Natural killer cell treated with Interleukin-12 subunit alpha and Interleukin-12 subunit beta and Interleukin-15 and Interleukin-18, amount 100 ng/mL, for 72 hours (primary cell): ENCODE measurements at regions not wholly inside any gene's neighbourhood (a gene's known extent, or its start where the extent isn't known, plus 50 kb on each side); places are given as distances from the start of the nearest gene placed in this dataset.
"Not testable (repeated sequence)": the region's sequence is repeated elsewhere in the genome, so short reads cannot be mapped to it uniquely, and the experiment has no call there.

ENCODE experiments used
- ATAC-seq, 2 donors: fragments of 150-1000 bp; cut with Tn5 transposase in 1 of 2; sonication (Bioruptor Pico), chemical (Tn5 transposase) in 1 of 2; 2 replicates each; pipeline ENCODE4 v1.10.0; 2021
- DNase-seq: peaks from one replicate; pipeline ENCODE4 v3.0.0; 2022; ENCODE audit warnings: low spot score
- H3K27ac Mint-ChIP-seq, 2 donors: 1 replicate in 1 of 2; 2 replicates in 1 of 2; pipeline ENCODE4 v1.8.0; 2022; ENCODE audit warnings: mixed read lengths in 2 of 2, mild to moderate bottlenecking in 1 of 2, moderate library complexity in 1 of 2
- H3K27me3 Mint-ChIP-seq, 2 donors: 1 replicate in 1 of 2; 2 replicates in 1 of 2; pipeline ENCODE4 v1.8.0; 2022; ENCODE audit warnings: mixed read lengths in 2 of 2
- H3K36me3 Mint-ChIP-seq: one replicate; pipeline ENCODE4 v1.8.0; 2022; ENCODE audit warnings: mixed read lengths
- H3K4me1 Mint-ChIP-seq, 2 donors: 1 replicate in 1 of 2; 2 replicates in 1 of 2; pipeline ENCODE4 v1.8.0; 2022; ENCODE audit warnings: low read depth in 2 of 2, mixed read lengths in 2 of 2, mild to moderate bottlenecking in 1 of 2
- H3K4me3 Mint-ChIP-seq: one replicate; pipeline ENCODE4 v1.8.0; 2022; ENCODE audit warnings: mixed read lengths
- H3K9me3 Mint-ChIP-seq: 2 replicates; pipeline ENCODE4 v1.8.0; 2022; ENCODE audit warnings: mixed read lengths

- DNase-seq, result no peak
- H3K4me1 Mint-ChIP-seq, result no peaks in the 10 kb centered on the region
- H3K27me3 Mint-ChIP-seq, result peaks cover 7 to 8% of the 10 kb centered on the region in 2 donors
- H3K36me3 Mint-ChIP-seq, result peaks cover 4% of the 10 kb centered on the region
- no peak overlapping the region for H3K4me3 Mint-ChIP-seq
- H3K27ac Mint-ChIP-seq, result no peak overlapping the region
- no peak for ATAC-seq
- no peaks in the 10 kb centered on the region for H3K9me3 Mint-ChIP-seq
These were observed 478.0 kb downstream of the BTG1 start for GRCh38 chr12:91667694-91668093.

GRCh38 chr12:91663744-91664143, 481.1 kb upstream of the DCN start:
- DNase-seq, result no peak
- Mint-ChIP-seq H3K4me3 (no peak overlapping the region), H3K9me3 (no peaks in the 10 kb centered on the region), H3K27ac (no peak overlapping the region), H3K27me3 (peaks cover 0 to 3% of the 10 kb centered on the region in 2 donors), H3K36me3 (peaks cover under 1% of the 10 kb centered on the region), H3K4me1 (no peaks in the 10 kb centered on the region)
- no peak for ATAC-seq

- H3K4me1 Mint-ChIP-seq, result no peaks in the 10 kb centered on the region
- DNase-seq, result no peak
These were observed 480.7 kb upstream of the DCN start for GRCh38 chr12:91663310-91663709.

GRCh38 chr12:91662021-91662420, 479.4 kb upstream of the DCN start:
- no peak overlapping the region for H3K27ac Mint-ChIP-seq
- peaks cover 0 to 3% of the 10 kb centered on the region in 2 donors for H3K27me3 Mint-ChIP-seq
- H3K4me3 Mint-ChIP-seq, result no peak overlapping the region
- no peaks in the 10 kb centered on the region for H3K36me3 Mint-ChIP-seq
- no peak for DNase-seq
- H3K9me3 Mint-ChIP-seq, result no peaks in the 10 kb centered on the region
- ATAC-seq, result no peak
- H3K4me1 Mint-ChIP-seq, result no peaks in the 10 kb centered on the region

More at GRCh38 chr12:91663310-91663709, 480.7 kb upstream of the DCN start:
- no peak overlapping the region for H3K27ac Mint-ChIP-seq
- H3K9me3 Mint-ChIP-seq, result no peaks in the 10 kb centered on the region
- peaks cover 0 to 3% of the 10 kb centered on the region in 2 donors for H3K27me3 Mint-ChIP-seq
- no peak overlapping the region for H3K4me3 Mint-ChIP-seq
- ATAC-seq, result no peak
- no peaks in the 10 kb centered on the region for H3K36me3 Mint-ChIP-seq

GRCh38 chr12:91657032-91657431, 474.4 kb upstream of the DCN start:
- Mint-ChIP-seq H3K36me3 (no peaks in the 10 kb centered on the region), H3K4me3 (no peak overlapping the region), H3K9me3 (no peaks in the 10 kb centered on the region), H3K27me3 (peaks cover 0 to 5% of the 10 kb centered on the region in 2 donors), H3K27ac (no peak overlapping the region), H3K4me1 (no peaks in the 10 kb centered on the region)
- DNase-seq (no peak), ATAC-seq (no peak)

- Mint-ChIP-seq H3K4me3 (no peak overlapping the region), H3K36me3 (no peaks in the 10 kb centered on the region), H3K4me1 (no peaks in the 10 kb centered on the region), H3K9me3 (no peaks in the 10 kb centered on the region), H3K27ac (no peak overlapping the region), H3K27me3 (peaks cover 0 to 9% of the 10 kb centered on the region in 2 donors)
- DNase-seq, result no peak
- no peak for ATAC-seq
These were observed 473.3 kb upstream of the DCN start for GRCh38 chr12:91655966-91656365.

GRCh38 chr12:91654087-91654486, 471.5 kb upstream of the DCN start:
- no peaks in the 10 kb centered on the region for H3K4me1 Mint-ChIP-seq
- H3K27ac Mint-ChIP-seq, result no peak overlapping the region
- peaks cover 0 to 6% of the 10 kb centered on the region in 2 donors for H3K27me3 Mint-ChIP-seq
- H3K4me3 Mint-ChIP-seq, result no peak overlapping the region
- no peaks in the 10 kb centered on the region for H3K9me3 Mint-ChIP-seq
- ATAC-seq, result no peak
- no peak for DNase-seq
- H3K36me3 Mint-ChIP-seq, result no peaks in the 10 kb centered on the region

GRCh38 chr12:91651728-91652127, 469.1 kb upstream of the DCN start:
- H3K4me1 Mint-ChIP-seq, result no peaks in the 10 kb centered on the region
- no peaks in the 10 kb centered on the region for H3K9me3 Mint-ChIP-seq
- no peak for DNase-seq
- H3K27ac Mint-ChIP-seq, result no peak overlapping the region
- no peaks in the 10 kb centered on the region for H3K36me3 Mint-ChIP-seq
- no peak overlapping the region for H3K4me3 Mint-ChIP-seq
- ATAC-seq, result no peak
- H3K27me3 Mint-ChIP-seq, result peaks cover 15 to 19% of the 10 kb centered on the region in 2 donors

- H3K36me3 Mint-ChIP-seq, result no peaks in the 10 kb centered on the region
- ATAC-seq (no peak), DNase-seq (no peak)
- H3K4me1 Mint-ChIP-seq, result no peaks in the 10 kb centered on the region
- H3K4me3 Mint-ChIP-seq, result no peak overlapping the region
- peaks cover 11 to 18% of the 10 kb centered on the region in 2 donors for H3K27me3 Mint-ChIP-seq
- H3K27ac Mint-ChIP-seq, result no peak overlapping the region
- no peaks in the 10 kb centered on the region for H3K9me3 Mint-ChIP-seq
These were observed 461.1 kb upstream of the DCN start for GRCh38 chr12:91643763-91644162.

- H3K27ac Mint-ChIP-seq, result no peak overlapping the region
- no peaks in the 10 kb centered on the region for H3K4me1 Mint-ChIP-seq
- ATAC-seq, result no peak
- H3K4me3 Mint-ChIP-seq, result no peak overlapping the region
- H3K36me3 Mint-ChIP-seq, result no peaks in the 10 kb centered on the region
- H3K27me3 Mint-ChIP-seq, result peaks cover 0 to 8% of the 10 kb centered on the region in 2 donors
- no peak for DNase-seq
- H3K9me3 Mint-ChIP-seq, result no peaks in the 10 kb centered on the region
These were observed 457.4 kb upstream of the DCN start for GRCh38 chr12:91640021-91640420.

GRCh38 chr12:91639327-91639726, 456.7 kb upstream of the DCN start:
- ATAC-seq, result no peak
- no peak overlapping the region for H3K27ac Mint-ChIP-seq
- H3K4me1 Mint-ChIP-seq, result no peaks in the 10 kb centered on the region
- no peaks in the 10 kb centered on the region for H3K36me3 Mint-ChIP-seq
- no peak overlapping the region for H3K4me3 Mint-ChIP-seq
- no peak for DNase-seq
- no peaks in the 10 kb centered on the region for H3K9me3 Mint-ChIP-seq
- peaks cover 0 to 10% of the 10 kb centered on the region in 2 donors for H3K27me3 Mint-ChIP-seq

GRCh38 chr12:91637789-91638624, 455.4 kb upstream of the DCN start:
- no peaks in the 10 kb centered on the region for H3K4me1 Mint-ChIP-seq
- ATAC-seq (no peak), DNase-seq (no peak)
- no peaks in the 10 kb centered on the region for H3K9me3 Mint-ChIP-seq
- no peak overlapping the region for H3K27ac Mint-ChIP-seq
- H3K27me3 Mint-ChIP-seq, result peaks cover 0 to 10% of the 10 kb centered on the region in 2 donors
- no peaks in the 10 kb centered on the region for H3K36me3 Mint-ChIP-seq
- no peak overlapping the region for H3K4me3 Mint-ChIP-seq

- no peaks in the 10 kb centered on the region for H3K9me3 Mint-ChIP-seq
- peaks cover 0 to 8% of the 10 kb centered on the region in 2 donors for H3K27me3 Mint-ChIP-seq
- DNase-seq (no peak), ATAC-seq (no peak)
- H3K27ac Mint-ChIP-seq, result no peak overlapping the region
- H3K36me3 Mint-ChIP-seq, result no peaks in the 10 kb centered on the region
- no peak overlapping the region for H3K4me3 Mint-ChIP-seq
- no peaks in the 10 kb centered on the region for H3K4me1 Mint-ChIP-seq
These were observed 454.1 kb upstream of the DCN start for GRCh38 chr12:91636721-91637120.

- not testable (repeated sequence) for H3K27ac Mint-ChIP-seq, ATAC-seq, H3K36me3 Mint-ChIP-seq, H3K4me1 Mint-ChIP-seq, DNase-seq, H3K9me3 Mint-ChIP-seq, H3K4me3 Mint-ChIP-seq, H3K27me3 Mint-ChIP-seq
These were observed 451.7 kb upstream of the DCN start for GRCh38 chr12:91634386-91634713.
